ENCODE measurements at regions not wholly inside any gene's neighbourhood (a gene's known extent, or its start where the extent isn't known, plus 50 kb on each side); places are given as distances from the start of the nearest gene placed in this dataset.

DNA sequence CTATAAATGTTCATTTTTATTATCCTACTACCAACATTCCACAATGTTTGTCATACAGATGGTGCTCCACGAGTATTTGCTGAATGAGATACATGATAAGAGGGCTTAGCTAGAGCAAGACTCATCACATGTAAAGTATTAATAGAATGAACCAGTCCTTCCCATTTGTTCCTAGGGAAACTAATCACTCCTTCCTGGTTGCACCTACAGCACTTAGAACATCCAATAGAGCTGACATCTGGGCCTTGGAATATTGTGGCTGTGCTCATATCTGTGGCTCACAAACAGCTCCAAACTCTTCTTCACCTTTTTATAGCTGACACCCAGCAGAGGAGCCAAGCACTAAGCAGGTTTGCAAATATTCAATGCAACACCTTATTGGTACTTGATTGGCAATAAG is 91.9 kb upstream of the C1GALT1 start:
- peaks cover 7% of the 10 kb centered on the region; the same call in 1 of the 3 replicates for H3K9me3 ChIP-seq
- no peaks in the 10 kb centered on the region for H3K4me1 ChIP-seq
- TF ChIP-seq, protein P1, sequence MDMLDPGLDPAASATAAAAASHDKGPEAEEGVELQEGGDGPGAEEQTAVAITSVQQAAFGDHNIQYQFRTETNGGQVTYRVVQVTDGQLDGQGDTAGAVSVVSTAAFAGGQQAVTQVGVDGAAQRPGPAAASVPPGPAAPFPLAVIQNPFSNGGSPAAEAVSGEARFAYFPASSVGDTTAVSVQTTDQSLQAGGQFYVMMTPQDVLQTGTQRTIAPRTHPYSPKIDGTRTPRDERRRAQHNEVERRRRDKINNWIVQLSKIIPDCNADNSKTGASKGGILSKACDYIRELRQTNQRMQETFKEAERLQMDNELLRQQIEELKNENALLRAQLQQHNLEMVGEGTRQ (IDR thresholded peaks at IDR 0.05): no peak
- TF ChIP-seq FOXS1 (CRISPR knock-in tag; IDR thresholded peaks at IDR 0.05) (no peak), NFE2L2 (conservative IDR thresholded peaks at IDR 0.05; ENCODE audit: low read length) (no peak), KDM1A (IDR thresholded peaks at IDR 0.05; ENCODE audit: low read depth) (no peak)
- WGBS (ENCODE audit: missing lambda C conversion rate): 0% methylated on average over 1 of the region's 1 CpG
- ATAC-seq (no peak), FAIRE-seq (no peak), DNase-seq (ENCODE audit: low read depth in 1 of 2, low spot score in 1 of 2) (no peak)
- CTCF ChIA-PET: interaction anchor here (5.9 kb wide), 1 partner anchor 12 kb away, joined by 28 read pairs; no protein-coding TSS in a partner anchor
- POLR2A ChIA-PET: no interaction called here
- H3K4me2 ChIP-seq: no peak overlapping the region
- no peak overlapping the region for H3K27ac ChIP-seq
- H3K4me3 ChIP-seq: no peak overlapping the region

DNA sequence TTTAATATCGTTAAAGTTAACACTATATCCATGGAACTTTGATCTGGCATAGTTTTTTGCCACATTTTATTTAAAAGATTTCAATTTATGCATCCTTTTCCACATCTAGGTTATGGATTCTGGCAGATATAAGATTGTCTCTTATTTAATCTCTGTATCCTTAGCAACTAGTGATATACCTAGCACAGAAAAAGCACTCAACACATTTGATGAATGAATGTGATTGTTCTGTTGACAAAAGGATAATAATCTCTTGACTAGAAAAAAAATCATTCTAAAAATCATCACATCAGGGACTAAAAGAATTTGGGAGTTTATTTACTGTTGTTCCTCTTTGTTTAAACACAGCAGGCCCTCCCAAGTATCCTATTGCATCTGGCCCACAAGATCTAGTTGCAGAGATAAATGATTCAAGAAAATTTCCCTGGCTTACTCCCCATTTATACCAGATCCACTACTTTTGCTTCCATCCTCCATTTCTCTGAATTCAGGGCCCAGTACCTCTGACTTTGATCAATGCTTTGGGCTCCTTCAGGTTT is 84.0 kb upstream of the C1GALT1 start:
- WGBS (ENCODE audit: missing lambda C conversion rate): 59% methylated on average over 1 of the region's 1 CpG
- ChIA-PET CTCF (no interaction called here), POLR2A (no interaction called here)
- Histone ChIP-seq H3K4me1 (peaks cover 13% of the 10 kb centered on the region), H3K9me3 (no peaks in the 10 kb centered on the region), H3K27ac (no peak overlapping the region), H3K4me3 (no peak overlapping the region), H3K4me2 (no peak overlapping the region)
- DNase-seq (ENCODE audit: low read depth in 1 of 2, low spot score in 1 of 2): no peak
- TF ChIP-seq GATA3 (IDR thresholded peaks at IDR 0.05; ENCODE audit: borderline replicate concordance) (no peak), FOXS1 (CRISPR knock-in tag; IDR thresholded peaks at IDR 0.05) (no peak)
- no peak for ATAC-seq
- no peak for FAIRE-seq

DNA sequence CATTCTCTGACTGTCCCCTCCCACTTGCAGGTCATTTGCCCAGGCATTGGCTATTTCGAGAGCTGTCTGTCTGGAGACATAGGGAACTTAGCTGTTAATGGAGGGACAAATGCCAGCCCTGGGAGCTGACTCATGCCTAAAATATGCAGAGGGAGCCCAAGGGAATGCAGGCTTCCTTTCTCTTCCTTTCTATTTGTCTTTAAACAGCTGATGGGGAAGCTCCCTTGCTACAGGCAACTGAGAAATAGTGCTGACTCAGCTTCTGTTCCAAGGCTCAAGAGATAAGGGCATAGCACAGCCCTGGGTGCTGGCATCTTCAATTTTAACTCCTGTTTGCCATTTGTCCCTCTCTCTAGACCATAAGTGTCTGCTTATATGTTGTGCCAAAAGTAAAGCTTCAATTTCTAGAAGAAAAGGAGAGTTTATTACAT is 82.7 kb upstream of the C1GALT1 start:
- peak; percentile 84 to 86 for ATAC-seq
- peak; percentile 28 to 79 for DNase-seq (ENCODE audit: low read depth in 1 of 2, low spot score in 1 of 2)
- TF ChIP-seq MAFK (IDR thresholded peaks at IDR 0.05; ENCODE audit: partially characterized antibody) (peak; percentile 100), NFE2L2 (conservative IDR thresholded peaks at IDR 0.05; ENCODE audit: low read length) (no peak), TP53 (CRISPR knock-in tag; IDR thresholded peaks at IDR 0.05) (no peak), ZFP36 (IDR thresholded peaks at IDR 0.05; ENCODE audit: borderline replicate concordance, partially characterized antibody) (no peak), BHLHE40 (IDR thresholded peaks at IDR 0.05; ENCODE audit: low read depth, low read length) (no peak), EP300 (IDR thresholded peaks at IDR 0.05) (no peak), TFCP2L1 (CRISPR knock-in tag; IDR thresholded peaks at IDR 0.05) (no peak), GATA3 (IDR thresholded peaks at IDR 0.05; ENCODE audit: borderline replicate concordance) (no peak; the same call in 1 of the 2 replicates), FOSL2 (IDR thresholded peaks at IDR 0.05) (no peak), FOSL2 (CRISPR knock-in tag; IDR thresholded peaks at IDR 0.05) (peak; percentile 74)
- TF ChIP-seq, protein P1 (IDR thresholded peaks at IDR 0.05): no peak
- TF ChIP-seq, protein P2, sequence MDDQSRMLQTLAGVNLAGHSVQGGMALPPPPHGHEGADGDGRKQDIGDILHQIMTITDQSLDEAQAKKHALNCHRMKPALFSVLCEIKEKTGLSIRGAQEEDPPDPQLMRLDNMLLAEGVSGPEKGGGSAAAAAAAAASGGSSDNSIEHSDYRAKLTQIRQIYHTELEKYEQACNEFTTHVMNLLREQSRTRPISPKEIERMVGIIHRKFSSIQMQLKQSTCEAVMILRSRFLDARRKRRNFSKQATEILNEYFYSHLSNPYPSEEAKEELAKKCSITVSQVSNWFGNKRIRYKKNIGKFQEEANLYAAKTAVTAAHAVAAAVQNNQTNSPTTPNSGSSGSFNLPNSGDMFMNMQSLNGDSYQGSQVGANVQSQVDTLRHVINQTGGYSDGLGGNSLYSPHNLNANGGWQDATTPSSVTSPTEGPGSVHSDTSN (IDR thresholded peaks at IDR 0.05): no peak
- no peak overlapping the region for H3K27ac ChIP-seq
- no peak for FAIRE-seq
- 62% methylated on average over 1 of the region's 1 CpG for WGBS (ENCODE audit: missing lambda C conversion rate)
- H3K9me3 ChIP-seq: no peaks in the 10 kb centered on the region
- H3K4me1 ChIP-seq: peaks cover 13% of the 10 kb centered on the region
- H3K4me2 ChIP-seq: peak overlapping the region; percentile 39
- ChIA-PET CTCF (interaction anchor here (1.0 to 1.4 kb wide), 5 partner anchors 11 to 325 kb away, joined by 3 to 6 read pairs (median 3); no protein-coding TSS in a partner anchor), POLR2A (interaction anchor here (0.8 to 2.2 kb wide), 2 partner anchors 82 to 541 kb away, joined by 3 to 11 read pairs; partner anchors contain the start of genes C1GALT1 and UMAD1)
- no peak overlapping the region for H3K4me3 ChIP-seq

DNA sequence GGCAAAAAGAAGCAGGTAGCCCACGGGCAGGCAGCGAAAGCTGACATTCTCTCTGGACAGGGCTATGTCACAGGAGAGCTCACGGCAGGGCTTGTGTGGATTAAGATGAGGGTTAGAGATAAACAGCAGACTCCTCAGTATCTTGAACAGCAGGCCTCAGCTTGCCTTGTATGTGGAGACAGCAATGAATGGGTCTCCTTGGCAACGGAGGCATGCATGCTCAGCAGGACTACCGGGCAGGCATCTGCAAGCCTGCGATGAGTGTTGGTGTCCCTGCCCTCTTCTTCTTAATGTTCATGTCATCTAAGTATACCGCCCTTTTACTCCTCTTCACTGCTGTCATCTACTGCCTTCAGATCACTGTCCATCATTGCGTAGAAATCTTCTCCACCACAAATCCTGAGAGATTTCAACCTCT is 81.9 kb upstream of the C1GALT1 start:
- Histone ChIP-seq H3K9me3 (no peaks in the 10 kb centered on the region), H3K4me1 (peaks cover 13% of the 10 kb centered on the region), H3K4me2 (no peak overlapping the region), H3K4me3 (no peak overlapping the region), H3K27ac (no peak overlapping the region)
- ChIA-PET CTCF (interaction anchor here (0.6 to 1.4 kb wide), 4 partner anchors 12 to 441 kb away, joined by 3 to 6 read pairs (median 3); no protein-coding TSS in a partner anchor), POLR2A (interaction anchor here (2.2 kb wide), 1 partner anchor 81 kb away, joined by 11 read pairs; the partner anchor contains the start of gene C1GALT1)
- 89% methylated on average over 8 of the region's 8 CpGs for WGBS (ENCODE audit: missing lambda C conversion rate)
- DNase-seq (ENCODE audit: low read depth in 1 of 2, low spot score in 1 of 2) (no peak), FAIRE-seq (no peak), ATAC-seq (no peak)
- TF ChIP-seq FOSB (CRISPR knock-in tag; IDR thresholded peaks at IDR 0.05) (no peak), ZSCAN20 (CRISPR knock-in tag; IDR thresholded peaks at IDR 0.05) (no peak), EP300 (IDR thresholded peaks at IDR 0.05) (no peak), HOXB13 (CRISPR knock-in tag; IDR thresholded peaks at IDR 0.05; ENCODE audit: low read depth) (no peak), HOXB5 (CRISPR knock-in tag; IDR thresholded peaks at IDR 0.05) (no peak), EHF (CRISPR knock-in tag; IDR thresholded peaks at IDR 0.05) (no peak), PHF8 (IDR thresholded peaks at IDR 0.05; ENCODE audit: borderline replicate concordance, low read depth) (no peak)
- TF ChIP-seq, protein P1 (IDR thresholded peaks at IDR 0.05): no peak
- TF ChIP-seq, protein P3, sequence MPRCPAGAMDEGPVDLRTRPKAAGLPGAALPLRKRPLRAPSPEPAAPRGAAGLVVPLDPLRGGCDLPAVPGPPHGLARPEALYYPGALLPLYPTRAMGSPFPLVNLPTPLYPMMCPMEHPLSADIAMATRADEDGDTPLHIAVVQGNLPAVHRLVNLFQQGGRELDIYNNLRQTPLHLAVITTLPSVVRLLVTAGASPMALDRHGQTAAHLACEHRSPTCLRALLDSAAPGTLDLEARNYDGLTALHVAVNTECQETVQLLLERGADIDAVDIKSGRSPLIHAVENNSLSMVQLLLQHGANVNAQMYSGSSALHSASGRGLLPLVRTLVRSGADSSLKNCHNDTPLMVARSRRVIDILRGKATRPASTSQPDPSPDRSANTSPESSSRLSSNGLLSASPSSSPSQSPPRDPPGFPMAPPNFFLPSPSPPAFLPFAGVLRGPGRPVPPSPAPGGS (IDR thresholded peaks at IDR 0.05): no peak

Measured in A549 (cell line).